ENCODE measurements at regions not wholly inside any gene's neighbourhood (a gene's known extent, or its start where the extent isn't known, plus 50 kb on each side); places are given as distances from the start of the nearest gene placed in this dataset.

GRCh38 chr13:103772576-103772975 lies 706.4 kb upstream of the SLC10A2 start:
- no peak for TF ChIP-seq POLR2AphosphoS5 (IDR thresholded peaks at IDR 0.05; ENCODE audit: borderline replicate concordance, low read depth, low read length)
- no peak for TF ChIP-seq EZH2 (IDR thresholded peaks at IDR 0.05)

All from SK-N-MC (cell line).